Activated CD4-positive, alpha-beta T cell treated with anti-CD3 and anti-CD28 coated beads, Interleukin-2, amount 50 U/mL, for 24 hours (primary cell): ENCODE measurements at regions not wholly inside any gene's neighbourhood (a gene's known extent, or its start where the extent isn't known, plus 50 kb on each side); places are given as distances from the start of the nearest gene placed in this dataset.
"Not testable (repeated sequence)": the region's sequence is repeated elsewhere in the genome, so short reads cannot be mapped to it uniquely, and the experiment has no call there.

ENCODE experiments used
- DNase-seq, 2 donors: peaks; one replicate each; pipeline ENCODE4 v3.0.0-alpha.2; 2020; ENCODE audit warnings: low read depth in 1 of 2, low spot score in 1 of 2

GRCh38 chrY:18966001-18966400, 192.5 kb upstream of the HSFY2 start:
- no peak for DNase-seq

DNA sequence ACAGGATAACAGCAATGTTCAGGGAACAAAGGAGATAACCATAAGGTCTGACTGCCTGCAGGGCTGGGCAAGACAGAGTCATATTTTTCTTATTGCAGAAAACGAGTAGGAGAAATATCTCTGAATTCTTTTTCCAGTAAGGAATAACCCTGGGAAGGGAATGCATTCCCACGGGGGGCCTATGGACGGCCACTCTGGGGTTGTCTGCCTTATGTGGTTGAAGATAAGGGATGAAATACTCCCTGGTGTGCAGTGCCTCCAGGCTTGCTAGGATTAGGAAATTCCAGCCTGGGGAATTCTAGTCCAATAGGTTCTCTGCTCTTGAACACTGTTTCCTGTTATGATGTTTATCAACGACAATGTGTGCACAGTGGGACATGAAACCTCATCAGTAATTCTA, 185.3 kb upstream of the HSFY2 start:
- no peak for DNase-seq

DNA sequence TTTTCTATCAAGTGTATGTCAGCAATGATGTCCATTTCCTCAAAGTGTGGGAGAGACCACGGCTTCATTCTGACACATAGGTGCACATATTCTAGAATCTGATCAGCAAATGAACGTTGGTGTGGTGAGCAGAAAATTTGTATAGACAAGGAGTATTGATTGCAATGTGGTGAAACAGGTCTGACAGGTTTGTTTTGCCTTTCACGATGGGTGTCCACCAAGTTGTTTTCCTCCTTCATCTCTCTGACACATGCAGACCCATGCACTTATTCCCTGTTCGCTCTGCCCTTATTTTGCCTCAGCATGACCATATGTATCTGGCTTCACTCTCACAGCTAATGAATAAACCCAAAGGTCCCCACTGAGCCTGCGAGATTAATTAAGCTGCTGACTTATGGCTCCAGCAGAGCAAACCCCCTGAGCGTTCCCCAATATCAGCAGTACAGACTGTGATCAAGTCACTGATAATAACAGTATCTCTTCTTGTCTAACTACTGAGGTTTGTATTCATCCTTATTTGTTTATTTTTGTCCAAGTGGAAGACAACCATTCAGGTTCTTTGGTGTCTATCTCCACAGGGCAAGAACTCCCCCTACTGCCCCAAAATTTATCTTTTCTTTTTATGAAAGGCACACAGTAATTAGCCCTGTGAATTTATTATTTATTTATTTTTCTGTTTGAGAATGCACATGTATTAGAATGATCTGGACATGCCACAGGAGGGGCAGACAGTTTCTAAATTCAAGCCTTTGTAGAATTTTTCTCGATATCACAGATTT, 178.3 kb upstream of the HSFY2 start:
- DNase-seq, result no peak

GRCh38 chrY:18951019-18951418, 177.5 kb upstream of the HSFY2 start:
- no peak for DNase-seq

DNA sequence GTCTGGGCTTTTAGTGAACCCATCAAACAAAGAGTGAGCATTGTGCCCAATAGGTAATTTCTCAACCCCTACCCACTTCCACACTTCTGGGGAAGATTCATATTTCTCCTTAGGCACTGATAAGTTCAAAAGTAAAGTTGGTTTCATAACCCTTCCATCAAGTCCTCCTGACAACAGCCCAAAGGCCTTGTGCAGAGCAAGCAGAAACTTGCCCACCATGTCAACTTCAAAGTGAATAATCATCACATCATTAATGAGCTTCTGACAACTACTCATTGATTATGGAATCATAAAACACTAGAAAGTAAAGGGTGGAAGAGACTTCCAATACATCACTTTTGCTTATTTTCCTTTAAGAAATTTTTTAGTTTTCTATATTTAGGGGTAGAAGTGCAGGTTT, 163.3 kb upstream of the HSFY2 start:
- no peak for DNase-seq

GRCh38 chrY:18919256-18919655, 145.7 kb upstream of the HSFY2 start:
- DNase-seq, result no peak

DNA sequence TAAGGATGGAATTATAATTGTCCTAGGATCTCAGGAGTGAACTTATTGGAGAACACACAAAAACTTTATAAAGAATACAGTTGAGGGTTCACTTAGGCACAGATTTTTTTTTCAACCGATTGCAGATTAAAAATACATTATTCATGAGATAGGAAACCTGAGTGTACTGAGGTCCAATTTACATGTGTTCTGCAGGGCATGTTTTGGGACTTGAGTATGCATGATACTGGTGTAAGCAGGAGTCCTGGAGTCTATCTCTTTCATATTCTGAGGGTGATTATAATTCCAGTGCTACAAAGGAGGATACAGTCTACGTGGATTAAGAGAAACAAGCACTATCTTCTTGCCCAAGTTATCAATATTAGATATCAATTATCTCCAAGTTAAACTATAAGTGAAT, 139.3 kb upstream of the HSFY2 start:
- no peak for DNase-seq

- DNase-seq, result no peak
These were observed 136.3 kb upstream of the HSFY2 start for GRCh38 chrY:18909846-18910245.

- not testable (repeated sequence) for DNase-seq
These were observed 132.7 kb upstream of the HSFY2 start for GRCh38 chrY:18906198-18906597.

GRCh38 chrY:18904296-18904695, 130.8 kb upstream of the HSFY2 start:
- DNase-seq, result no peak

- DNase-seq, result no peak
These were observed 118.5 kb upstream of the HSFY2 start for GRCh38 chrY:18891994-18892393.

DNA sequence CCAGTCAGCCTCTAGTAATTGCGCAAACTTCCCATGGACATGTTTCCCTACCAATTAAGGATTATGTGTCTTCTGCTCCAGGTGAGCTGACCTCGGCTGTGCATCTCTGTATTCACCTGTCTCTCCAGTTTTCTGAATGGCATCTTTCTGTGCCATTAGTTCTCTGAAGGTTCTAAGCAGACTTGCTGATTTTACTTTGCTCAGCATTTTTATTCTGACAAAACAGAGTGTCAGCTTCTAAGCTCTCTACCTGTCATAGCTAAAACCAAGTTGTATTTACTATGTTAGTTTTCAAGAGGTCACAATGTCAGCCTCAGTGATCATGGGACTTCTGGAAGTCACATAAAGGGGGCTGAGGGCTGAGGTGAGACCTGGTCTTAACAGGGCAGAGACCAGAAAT, 116.0 kb upstream of the HSFY2 start:
- no peak for DNase-seq

GRCh38 chrY:18884748-18885147, 111.2 kb upstream of the HSFY2 start:
- DNase-seq, result no peak

DNA sequence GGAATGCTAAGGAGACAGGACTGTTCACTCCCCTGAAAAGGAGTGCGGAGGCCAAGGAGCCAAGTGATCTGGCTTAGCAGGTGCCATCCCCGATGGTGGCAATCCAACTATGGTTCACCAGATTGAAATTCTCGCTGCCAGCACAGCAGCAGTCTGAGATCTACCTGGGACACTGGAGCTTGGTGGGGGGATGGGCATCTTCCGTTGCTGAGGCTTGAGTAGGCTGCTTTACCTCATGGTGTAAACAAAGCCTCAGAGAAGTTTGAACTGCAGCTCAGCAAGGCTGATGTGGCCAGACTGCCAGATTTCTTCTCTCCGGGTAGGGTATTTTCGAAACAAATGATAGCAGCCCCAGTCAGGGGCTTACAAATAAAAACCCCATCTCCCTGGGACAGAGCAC, 95.6 kb upstream of the HSFY2 start:
- DNase-seq, result not testable (repeated sequence)

DNA sequence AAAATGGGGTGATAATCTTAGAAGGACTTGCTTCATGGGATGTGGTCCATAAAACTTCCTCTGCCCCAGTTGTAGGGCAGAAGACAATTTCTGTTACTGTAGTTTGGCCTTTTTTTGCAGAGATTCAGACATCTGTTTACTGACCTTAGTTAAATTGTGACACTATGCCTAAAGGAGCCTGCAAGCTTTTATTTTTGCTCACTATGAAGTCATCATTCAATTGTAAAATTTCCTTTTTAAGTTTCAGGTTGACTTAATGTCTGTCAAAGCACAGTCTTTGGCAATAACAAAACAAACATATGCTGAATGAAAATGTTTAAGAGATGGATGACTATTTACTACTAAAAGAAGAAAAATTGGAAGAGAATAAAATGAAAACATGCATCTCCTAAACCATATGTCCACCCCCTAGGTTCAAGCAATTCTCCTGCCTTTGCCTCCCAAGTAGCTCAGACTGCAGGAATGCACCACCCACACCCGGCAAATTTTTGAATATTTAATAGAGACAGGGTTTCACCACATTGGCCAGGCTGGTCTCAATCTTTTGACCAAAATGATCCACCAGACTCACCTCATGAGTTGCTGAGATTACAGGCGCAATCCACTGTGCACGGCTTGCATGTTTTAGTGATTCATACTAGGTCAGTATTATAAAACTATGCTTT, 93.5 kb upstream of the HSFY2 start:
- not testable (repeated sequence) for DNase-seq

- DNase-seq, result not testable (repeated sequence)
These were observed 87.3 kb upstream of the HSFY2 start for GRCh38 chrY:18860856-18861255.

DNA sequence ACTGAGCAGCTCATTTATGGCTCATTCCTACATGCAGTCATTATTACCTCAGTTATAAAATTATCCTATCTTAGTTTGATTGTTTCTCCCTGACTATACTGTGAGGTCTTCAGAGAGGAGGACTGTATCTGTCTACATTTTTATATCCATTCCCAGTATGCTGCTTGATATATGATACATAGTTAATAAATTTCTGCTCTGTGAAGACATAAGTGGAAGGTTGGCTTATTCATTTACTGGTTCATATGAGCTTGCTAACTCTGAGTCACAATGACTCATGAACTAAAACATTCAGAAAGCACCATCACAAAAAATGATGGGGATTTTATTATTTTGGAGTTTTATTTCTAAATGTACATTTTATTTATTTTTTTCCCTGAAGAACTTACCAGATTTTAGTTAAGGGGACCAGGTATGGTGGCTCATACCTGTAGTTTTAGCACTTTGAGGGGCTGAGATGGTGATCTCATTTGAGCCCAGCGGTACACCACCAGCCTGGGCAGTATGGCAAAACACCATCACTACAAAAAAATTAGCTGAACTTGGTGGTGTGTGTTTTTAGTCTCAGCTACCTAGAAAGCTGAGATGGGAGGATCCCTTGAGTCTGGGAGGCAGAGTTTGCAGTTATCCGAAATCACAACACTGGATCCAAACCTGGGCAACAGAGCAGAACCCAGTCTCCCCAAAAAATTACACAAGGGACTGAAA, 85.1 kb upstream of the HSFY2 start:
- not testable (repeated sequence) for DNase-seq

- DNase-seq, result not testable (repeated sequence)
These were observed 81.6 kb upstream of the HSFY2 start for GRCh38 chrY:18855184-18855583.

DNA sequence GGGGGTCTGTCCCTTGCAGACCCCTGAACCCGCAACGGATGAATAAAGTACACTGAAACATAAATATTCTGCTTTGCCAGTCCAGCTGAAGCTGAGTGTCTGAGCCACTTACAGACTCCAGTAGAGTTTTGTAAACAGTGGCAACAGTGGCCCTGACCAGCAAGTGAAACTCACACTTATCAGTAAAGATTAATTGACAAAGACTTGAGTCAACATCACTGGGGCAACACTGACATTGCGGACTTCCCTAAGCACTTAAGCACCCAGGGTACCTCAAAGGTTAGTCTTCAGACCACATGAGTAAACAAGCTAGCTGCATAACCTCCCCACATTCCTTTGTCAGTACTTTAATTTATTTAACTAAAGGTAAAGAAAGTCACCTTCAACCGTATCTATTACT, 79.8 kb upstream of the HSFY2 start:
- not testable (repeated sequence) for DNase-seq

DNA sequence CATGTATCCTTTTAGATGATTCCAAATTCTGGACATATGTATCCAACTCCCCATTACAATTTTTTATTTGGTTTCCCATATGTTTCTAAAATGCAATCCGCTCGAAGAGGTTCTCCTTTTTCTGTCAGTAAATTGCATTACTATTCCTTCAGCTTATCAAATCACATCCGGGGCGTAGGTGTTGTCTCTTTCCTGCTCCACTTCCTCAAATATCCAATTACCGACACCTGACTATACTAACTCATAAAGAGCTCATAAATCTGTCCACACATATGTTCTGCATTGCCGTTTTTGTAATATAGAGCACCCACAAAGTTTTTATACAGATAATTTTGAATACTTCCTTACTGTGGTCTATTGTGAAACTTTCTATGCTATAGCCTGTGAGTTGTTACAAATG, 63.1 kb upstream of the HSFY2 start:
- DNase-seq, result not testable (repeated sequence)
